IPS-NIHi11 (cell line): ENCODE measurements at regions not wholly inside any gene's neighbourhood (a gene's known extent, or its start where the extent isn't known, plus 50 kb on each side); places are given as distances from the start of the nearest gene placed in this dataset.
A peak's percentile ranks its signal among the peaks of the same experiment; 100 is the strongest.
"Not testable (repeated sequence)": the region's sequence is repeated elsewhere in the genome, so short reads cannot be mapped to it uniquely, and the experiment has no call there.

Experiments
- DNase-seq: peaks from one replicate; pipeline ENCODE4 v3.0.0; 2012; ENCODE audit warnings: mixed read lengths, low spot score

DNA sequence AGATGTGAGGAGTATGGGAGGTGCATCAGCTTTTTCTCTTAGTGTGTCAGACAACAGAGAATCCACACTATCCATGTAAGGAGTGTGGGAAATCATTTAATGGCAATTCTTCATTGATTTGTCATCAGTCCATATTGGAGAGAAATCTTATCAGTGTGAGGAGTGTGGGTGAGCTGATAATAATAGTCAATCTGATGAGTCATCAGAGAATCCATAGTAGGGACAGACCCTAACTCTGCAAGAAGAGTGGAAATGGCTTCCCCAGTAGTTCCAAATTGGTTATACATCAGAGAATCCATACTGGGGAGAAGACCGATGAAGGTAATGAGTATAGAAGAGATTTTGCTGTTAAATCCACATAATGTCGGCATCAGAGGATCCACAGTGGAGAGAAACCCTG lies 150.5 kb upstream of the THUMPD2 start:
- no peak for DNase-seq

DNA sequence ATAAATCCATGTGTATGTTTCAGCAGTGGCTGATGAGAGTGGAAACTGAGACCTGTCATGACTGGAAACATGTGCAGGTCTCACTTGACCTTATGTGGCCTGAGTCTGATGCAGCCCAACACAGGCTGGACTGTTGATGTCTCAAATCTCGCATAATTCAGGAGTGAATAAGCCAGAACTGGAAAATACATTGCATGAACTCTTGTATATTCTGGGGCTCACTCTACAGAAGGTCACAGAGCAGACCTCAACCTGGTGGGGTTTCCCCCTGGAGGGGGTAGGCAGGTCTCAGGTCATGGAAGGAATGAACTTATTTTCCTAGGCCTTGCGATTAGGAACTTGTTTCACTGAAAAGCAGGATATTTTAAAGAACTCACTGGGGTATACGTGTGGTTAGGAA lies 146.3 kb upstream of the THUMPD2 start:
- no peak for DNase-seq

DNA sequence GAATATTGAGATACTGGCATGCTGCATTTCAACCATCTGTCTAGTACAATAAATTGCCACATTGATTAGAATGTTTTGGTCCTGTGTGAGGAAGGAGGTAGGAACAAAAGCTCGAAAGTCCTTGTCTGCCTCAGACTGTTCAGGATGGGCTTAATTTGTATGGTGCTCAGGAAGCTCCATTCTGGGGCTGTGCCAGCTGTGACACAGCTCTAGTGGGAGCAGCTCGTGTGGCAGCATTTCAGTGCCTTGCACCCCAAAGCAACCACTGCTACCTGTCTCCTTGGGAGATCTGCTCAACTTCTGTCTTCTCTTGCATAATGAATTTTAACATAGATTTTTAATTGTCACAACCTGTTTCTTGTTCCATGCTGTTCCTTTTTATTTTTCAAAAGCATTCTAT lies 144.4 kb upstream of the THUMPD2 start:
- DNase-seq: no peak

DNA sequence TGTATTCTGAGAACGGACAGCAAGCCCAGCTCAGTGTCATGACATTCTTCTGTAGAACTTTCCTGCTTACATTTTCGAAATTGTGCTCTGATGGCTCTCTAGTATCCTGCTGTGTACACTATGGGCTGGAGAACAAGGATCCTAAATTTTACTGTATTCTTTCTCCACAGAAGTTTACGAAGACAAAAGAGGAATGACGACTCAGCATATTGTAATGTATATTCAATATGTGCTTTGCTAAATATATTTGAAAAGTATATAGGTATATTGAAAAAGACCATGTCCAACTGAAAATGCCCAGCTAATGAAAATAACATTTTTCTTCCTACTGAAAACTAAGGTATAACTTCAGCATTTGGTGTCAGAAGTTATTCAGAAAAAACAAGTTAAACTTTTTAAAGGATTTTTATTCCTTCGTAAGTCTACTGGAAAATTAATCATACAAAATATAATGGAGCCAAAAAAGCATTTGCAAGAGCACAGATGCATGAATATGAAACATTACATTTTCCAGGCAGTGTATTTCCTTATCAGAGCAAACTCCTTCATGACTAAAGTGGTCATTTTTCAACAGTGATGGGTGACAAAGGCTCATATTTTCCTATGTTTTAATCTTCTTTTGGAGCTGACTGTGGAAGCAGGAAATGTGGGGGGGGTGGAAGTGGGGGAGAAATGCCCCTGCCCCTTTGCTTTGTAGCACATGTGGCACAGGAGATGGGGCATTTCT lies 143.8 kb upstream of the THUMPD2 start:
- no peak for DNase-seq

DNA sequence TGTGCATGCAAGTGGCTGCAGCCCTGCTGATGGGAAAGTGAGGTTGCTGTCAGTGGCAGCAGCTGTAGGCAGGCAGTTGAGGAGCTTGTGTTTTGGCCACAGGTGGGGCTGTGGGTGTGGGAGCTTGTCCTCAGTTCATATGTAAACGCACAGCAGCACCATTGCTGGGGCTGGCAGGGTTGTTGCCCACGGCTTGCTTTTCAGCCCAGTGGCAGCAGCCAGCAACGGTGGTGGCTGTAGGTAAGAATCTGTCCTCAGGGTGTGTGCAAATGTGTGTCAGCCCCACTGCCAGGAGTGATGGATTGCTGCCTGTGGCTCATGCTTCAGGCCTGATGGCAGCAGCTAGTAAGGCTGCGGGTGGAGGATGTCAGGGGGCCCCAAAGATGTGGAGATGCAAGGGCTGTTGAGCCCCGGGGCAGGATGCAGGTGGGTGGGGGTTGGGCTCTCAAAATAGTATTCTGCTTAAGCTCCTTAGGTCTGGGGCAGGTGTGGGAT lies 141.3 kb upstream of the THUMPD2 start:
- DNase-seq: no peak

DNA sequence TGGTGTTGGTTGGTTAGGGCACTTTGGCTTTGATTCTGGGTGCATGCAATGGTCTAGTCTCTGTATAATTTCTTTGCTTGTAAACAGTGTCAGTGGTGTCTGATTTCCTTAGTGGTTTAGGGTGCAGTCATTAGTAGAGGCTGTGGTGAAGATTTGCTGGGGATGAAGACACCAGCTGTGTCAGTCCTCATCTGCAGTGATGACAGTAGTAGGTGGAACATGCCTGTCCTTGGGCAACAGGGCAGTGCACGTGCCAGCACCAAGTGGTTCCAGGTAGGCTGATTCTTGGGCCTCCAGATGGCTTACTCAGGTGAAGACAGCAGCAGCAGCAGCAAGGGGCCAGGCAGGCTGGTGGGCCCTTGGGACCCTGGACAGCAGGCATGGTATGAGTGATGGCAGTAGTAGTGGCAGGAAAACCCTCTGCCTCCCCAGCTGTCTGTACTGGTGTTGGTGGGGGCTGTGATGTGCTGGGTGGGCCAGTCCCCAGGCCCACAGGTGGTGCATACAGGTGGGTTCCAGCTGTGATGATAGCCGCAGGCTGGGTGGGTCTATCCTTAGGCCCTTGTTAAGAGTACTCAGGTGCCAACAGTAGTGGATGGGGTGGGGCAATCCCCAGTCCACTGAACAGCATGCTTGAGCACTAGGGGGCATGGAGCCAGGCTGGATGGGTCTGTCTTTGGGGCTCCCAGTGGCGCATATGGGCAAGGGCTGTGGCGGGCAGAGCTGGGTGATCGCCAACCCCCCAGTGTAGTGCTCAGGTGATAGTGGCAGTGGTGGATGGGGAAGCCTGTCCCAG lies 140.7 kb upstream of the THUMPD2 start:
- no peak for DNase-seq

GRCh38 chr2:39918886-39919285 lies 139.8 kb upstream of the THUMPD2 start:
- no peak for DNase-seq

DNA sequence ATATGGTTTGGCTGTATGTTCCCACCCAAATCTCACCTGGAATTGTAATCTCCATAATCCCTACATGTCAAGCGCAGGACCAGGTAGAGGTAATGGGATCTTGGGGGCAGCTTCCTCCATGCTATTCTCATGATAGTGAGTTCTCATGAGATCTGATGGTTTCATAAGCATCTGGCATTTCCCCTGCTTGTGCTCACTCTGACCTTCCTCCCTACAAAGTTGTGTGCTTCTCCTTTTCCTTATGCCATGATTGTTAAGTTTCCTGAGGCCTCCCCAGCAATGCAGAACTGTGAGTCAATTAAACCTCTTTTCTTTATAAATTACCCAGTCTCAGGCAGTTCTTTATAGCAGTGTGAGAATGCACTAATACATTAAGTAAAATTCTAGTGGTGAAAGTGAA lies 138.3 kb upstream of the THUMPD2 start:
- not testable (repeated sequence) for DNase-seq

GRCh38 chr2:39914949-39915348 lies 135.9 kb upstream of the THUMPD2 start:
- DNase-seq: no peak

DNA sequence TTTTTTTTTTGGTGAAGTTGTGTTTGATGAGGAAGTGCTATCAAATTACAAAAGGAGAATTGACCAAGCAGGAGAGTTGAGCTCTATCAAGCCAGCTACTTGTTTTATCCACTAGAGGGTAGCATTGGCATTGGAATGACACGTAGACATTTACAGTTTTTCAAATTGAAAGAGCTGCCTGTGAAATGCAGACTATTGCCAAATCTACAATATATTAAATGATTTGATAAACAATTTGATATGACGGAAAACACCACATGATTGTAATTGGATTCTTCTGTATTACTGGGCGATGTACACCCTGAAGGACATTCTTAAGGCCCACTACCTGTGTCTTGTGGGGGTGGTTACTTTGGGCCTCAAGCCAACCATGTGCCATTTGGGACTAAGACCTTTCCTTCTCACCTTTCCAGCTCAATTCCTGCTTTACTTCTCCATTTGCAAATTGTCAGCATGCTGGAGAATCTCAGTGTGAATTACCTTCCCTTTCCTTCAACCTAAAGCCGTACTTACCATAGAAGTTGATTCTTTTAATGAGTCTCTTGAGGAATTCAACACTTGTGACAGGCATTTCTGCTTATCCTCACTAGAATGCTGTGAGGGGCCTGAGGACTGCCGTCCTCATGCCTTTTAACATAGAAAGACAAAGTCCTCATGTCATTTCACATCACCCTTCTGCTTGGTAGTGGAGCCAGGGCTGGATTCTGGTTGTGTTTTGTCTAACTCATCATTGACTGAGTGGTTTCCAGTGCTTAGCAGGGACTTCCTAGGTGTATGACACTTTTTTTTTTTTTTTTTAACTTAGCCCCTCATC lies 134.8 kb upstream of the THUMPD2 start:
- DNase-seq: peak; percentile 51

- no peak for DNase-seq
Measured at GRCh38 chr2:39902103-39902502, 123.0 kb upstream of the THUMPD2 start.

DNA sequence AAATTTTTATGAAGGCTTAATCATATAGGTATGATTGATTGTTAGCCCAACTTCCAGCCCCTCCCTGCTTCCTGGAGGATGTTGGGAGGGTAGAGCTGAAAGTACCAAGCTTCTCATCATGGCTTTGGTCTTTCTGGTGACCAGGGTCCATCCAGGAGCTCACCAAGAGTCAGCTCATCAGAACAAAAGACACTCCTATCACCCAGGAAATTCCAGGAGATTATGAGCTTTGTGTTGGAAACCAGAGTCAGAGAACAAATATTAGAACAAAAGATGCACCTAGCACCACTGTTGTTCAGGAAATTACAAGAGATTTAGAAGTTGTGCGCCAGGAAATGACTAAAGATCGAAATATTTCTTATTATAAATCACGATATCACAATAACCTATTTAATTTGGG lies 119.9 kb upstream of the THUMPD2 start:
- DNase-seq: no peak

DNA sequence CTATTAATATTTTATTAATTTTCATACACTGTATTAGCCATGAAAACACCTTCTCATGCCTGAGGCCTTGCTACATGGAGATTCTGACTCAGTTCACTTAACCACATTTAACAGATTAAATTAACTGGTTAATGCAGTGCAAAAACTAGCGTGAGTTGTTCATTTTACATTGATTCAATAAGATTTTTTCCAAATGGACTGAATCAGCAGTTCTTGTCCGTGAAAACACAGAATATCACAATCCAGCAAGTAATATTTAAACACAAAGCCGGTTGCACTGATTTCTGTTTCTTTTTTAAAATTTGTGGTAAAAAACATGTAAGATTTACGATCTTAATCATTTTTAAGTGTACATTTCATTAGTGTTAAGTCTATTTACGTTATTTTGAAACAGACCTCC lies 118.2 kb upstream of the THUMPD2 start:
- DNase-seq: no peak

- DNase-seq: no peak
Measured at GRCh38 chr2:39894082-39894481, 115.0 kb upstream of the THUMPD2 start.

- no peak for DNase-seq
Measured at GRCh38 chr2:39893616-39894015, 114.6 kb upstream of the THUMPD2 start.

- no peak for DNase-seq
Measured at GRCh38 chr2:39881948-39882347, 102.9 kb upstream of the THUMPD2 start.

GRCh38 chr2:39881494-39881893 lies 102.4 kb upstream of the THUMPD2 start:
- no peak for DNase-seq

DNA sequence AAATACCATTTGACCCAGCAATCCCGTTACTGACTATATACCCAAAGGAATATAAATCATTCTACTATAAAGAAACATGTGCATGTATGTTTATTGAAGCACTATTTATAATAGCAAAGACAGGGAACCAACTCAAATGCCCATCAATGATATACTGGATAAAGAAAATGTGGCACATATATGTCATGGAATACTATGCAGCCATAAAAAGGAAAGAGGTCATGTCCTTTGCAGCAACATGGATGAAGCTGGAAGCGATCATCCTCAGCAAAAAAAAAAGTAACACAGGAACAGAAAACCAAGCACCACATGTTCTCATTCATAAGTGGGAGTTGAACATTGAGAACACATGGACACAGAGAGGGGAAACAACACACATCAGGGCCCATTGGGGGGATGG lies 99.9 kb upstream of the THUMPD2 start:
- not testable (repeated sequence) for DNase-seq

- DNase-seq: no peak
Measured at GRCh38 chr2:39875914-39876267, 96.8 kb upstream of the THUMPD2 start.

GRCh38 chr2:39875182-39875913 lies 96.3 kb upstream of the THUMPD2 start:
- DNase-seq: no peak

DNA sequence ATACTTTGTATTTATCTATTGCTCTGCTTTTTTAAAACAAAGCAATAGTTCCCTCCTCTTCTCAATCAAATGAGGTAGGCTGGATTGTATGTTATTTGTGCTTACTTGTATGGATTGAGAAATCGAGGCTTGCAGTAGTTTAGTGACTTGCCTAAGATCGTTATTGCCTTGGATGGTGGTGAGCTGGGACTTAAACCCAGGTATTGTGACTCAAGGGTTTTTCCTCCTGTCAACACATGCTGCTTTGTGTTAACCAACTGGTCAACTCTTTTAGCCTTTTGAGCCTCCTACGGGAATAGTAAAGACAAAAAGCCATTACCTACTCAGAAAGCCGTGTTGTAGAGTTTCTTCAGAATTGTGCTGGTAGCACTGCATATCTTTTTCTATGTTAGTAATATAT lies 95.2 kb upstream of the THUMPD2 start:
- no peak for DNase-seq

DNA sequence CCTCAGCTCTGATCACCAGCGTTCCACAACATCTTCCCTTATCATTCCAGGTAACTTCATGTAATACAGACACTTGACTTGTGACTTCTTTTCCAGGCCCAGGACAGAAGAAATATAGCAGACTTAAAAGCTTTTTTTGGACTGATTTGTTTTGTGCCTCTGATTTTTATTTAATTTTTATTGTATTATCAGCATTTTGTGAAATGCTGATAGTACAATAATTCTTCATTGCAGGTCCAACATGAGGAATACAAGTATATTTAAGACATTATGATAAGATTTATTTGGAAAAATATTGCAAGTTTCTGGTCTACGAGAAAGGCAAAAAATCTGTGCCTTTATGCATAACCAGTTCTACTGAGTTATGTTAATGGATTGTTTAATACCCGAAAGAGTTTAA lies 94.5 kb upstream of the THUMPD2 start:
- DNase-seq: no peak
